ENCODE measurements at regions not wholly inside any gene's neighbourhood (a gene's known extent, or its start where the extent isn't known, plus 50 kb on each side); places are given as distances from the start of the nearest gene placed in this dataset.
"Not testable (repeated sequence)": the region's sequence is repeated elsewhere in the genome, so short reads cannot be mapped to it uniquely, and the experiment has no call there.

DNA sequence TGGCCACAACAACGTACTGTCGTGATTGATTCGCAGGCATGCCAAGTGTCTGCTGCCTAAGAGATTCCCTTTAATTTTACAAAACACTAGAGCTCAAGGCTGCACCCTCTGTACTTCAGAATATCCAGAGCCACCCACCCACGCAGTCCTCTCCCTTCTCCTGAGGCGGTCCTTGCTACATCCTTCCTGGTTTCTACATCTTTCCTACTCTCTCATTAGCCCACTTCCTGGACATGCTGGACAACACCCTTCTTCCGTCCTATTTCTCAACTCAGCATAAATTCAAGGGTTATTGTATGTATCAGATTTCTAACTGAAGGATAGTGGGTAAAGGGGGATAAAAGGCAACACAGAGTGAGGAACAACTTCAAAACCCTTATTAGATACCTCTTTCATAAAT lies 148.4 kb upstream of the MAP3K1 start:
- Histone ChIP-seq H3K9ac (ENCODE audit: low read depth in 1 of 3, low read length in 3 of 3) (no peak overlapping the region), H3K36me3 (ENCODE audit: control insufficient read depth in 3 of 3, insufficient read depth in 3 of 3, low read length in 3 of 3) (no peaks in the 10 kb centered on the region), H3K4me1 (ENCODE audit: control insufficient read depth in 3 of 3, insufficient read depth in 3 of 3, low read length in 3 of 3) (peaks cover 0 to 4% (median 0%) of the 10 kb centered on the region in 3 donors), H3K27ac (ENCODE audit: low read depth, low read length) (no peak overlapping the region), H3K9me3 (ENCODE audit: control insufficient read depth in 3 of 3, low read length in 3 of 3) (no peaks in the 10 kb centered on the region), H3K27me3 (ENCODE audit: control insufficient read depth in 3 of 3, insufficient read depth in 3 of 3, low read length in 3 of 3) (peaks cover 0 to 2% (median 0%) of the 10 kb centered on the region in 3 donors), H3K4me3 (ENCODE audit: low read length in 3 of 3) (no peak overlapping the region)

DNA sequence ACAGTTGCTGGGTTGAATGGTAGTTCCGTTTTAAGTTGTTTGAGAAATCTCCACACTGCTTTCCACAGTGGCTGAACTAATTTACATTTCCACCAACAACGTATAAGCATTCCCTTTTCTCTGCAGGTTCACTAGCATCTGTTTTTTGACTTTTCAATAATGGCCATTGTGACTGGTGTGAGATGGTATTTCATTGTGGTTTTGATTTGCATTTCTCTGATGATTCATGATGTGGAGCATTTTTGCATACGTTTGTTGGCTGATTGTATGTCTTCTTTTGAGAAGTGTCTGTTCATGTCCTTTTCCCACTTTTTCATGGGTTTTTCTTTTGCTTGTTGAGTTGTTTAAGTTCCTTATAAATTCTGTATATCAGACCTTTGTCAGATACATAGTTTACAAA lies 150.2 kb upstream of the MAP3K1 start:
- H3K4me3 ChIP-seq (ENCODE audit: low read length in 3 of 3); H3K9ac ChIP-seq (ENCODE audit: low read depth in 1 of 3, low read length in 3 of 3); H3K36me3 ChIP-seq (ENCODE audit: control insufficient read depth in 3 of 3, insufficient read depth in 3 of 3, low read length in 3 of 3); H3K4me1 ChIP-seq (ENCODE audit: control insufficient read depth in 3 of 3, insufficient read depth in 3 of 3, low read length in 3 of 3); H3K27me3 ChIP-seq (ENCODE audit: control insufficient read depth in 3 of 3, insufficient read depth in 3 of 3, low read length in 3 of 3); H3K27ac ChIP-seq (ENCODE audit: low read depth, low read length); H3K9me3 ChIP-seq (ENCODE audit: control insufficient read depth in 3 of 3, low read length in 3 of 3): not testable (repeated sequence)

DNA sequence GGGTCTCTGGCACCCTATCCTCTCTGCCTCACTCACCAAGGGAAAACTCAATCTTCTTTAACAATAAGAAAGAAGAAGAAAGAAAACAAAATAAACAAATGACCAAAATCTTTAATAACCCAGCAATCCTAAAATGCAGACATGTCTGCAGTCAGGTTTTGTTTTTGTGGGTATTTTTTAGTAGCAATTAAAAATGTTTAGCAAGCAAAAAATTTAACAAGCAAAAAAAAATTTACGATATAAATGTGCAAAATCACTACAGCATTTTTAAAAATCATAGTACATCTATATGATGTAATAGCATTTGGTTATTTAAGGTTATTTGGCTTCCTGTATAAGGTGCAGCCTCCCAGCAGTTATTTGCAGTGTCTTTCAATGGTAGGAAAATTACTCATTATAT lies 151.3 kb upstream of the MAP3K1 start:
- no peak overlapping the region for H3K4me3 ChIP-seq (ENCODE audit: low read length in 3 of 3)
- H3K27me3 ChIP-seq (ENCODE audit: control insufficient read depth in 3 of 3, insufficient read depth in 3 of 3, low read length in 3 of 3), result peaks cover 0 to 2% (median 0%) of the 10 kb centered on the region in 3 donors

DNA sequence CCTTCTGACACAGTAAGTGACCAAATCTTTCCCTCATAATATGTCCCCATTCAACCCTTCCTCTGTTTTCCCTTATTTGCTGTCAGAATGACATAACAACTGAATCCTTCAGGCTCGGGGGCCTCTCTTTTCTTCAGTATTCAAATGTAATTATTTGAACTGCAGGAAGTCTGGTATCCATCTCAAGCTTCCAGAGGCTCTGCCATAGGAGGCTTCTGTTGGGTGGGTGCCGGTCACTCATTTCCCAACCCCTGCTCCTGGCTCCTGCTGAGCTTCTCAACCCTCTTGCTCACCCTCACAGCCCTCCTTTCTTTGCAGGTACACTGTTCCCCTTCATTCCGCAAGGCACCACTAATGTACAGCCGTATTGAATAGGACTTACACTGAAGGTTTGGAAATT lies 151.8 kb upstream of the MAP3K1 start:
- Histone ChIP-seq H3K4me1 (ENCODE audit: control insufficient read depth in 3 of 3, insufficient read depth in 3 of 3, low read length in 3 of 3) (no peaks in the 10 kb centered on the region), H3K9me3 (ENCODE audit: control insufficient read depth in 3 of 3, low read length in 3 of 3) (no peaks in the 10 kb centered on the region), H3K4me3 (ENCODE audit: low read length in 3 of 3) (no peak overlapping the region), H3K9ac (ENCODE audit: low read depth in 1 of 3, low read length in 3 of 3) (no peak overlapping the region), H3K36me3 (ENCODE audit: control insufficient read depth in 3 of 3, insufficient read depth in 3 of 3, low read length in 3 of 3) (no peaks in the 10 kb centered on the region), H3K27ac (ENCODE audit: low read depth, low read length) (no peak overlapping the region), H3K27me3 (ENCODE audit: control insufficient read depth in 3 of 3, insufficient read depth in 3 of 3, low read length in 3 of 3) (peaks cover 0 to 2% (median 0%) of the 10 kb centered on the region in 3 donors)

More for the DNA sequence above, 151.3 kb upstream of the MAP3K1 start:
- no peaks in the 10 kb centered on the region for H3K9me3 ChIP-seq (ENCODE audit: control insufficient read depth in 3 of 3, low read length in 3 of 3)
- H3K27ac ChIP-seq (ENCODE audit: low read depth, low read length), result no peak overlapping the region
- no peak overlapping the region for H3K9ac ChIP-seq (ENCODE audit: low read depth in 1 of 3, low read length in 3 of 3)
- no peaks in the 10 kb centered on the region for H3K36me3 ChIP-seq (ENCODE audit: control insufficient read depth in 3 of 3, insufficient read depth in 3 of 3, low read length in 3 of 3)
- no peaks in the 10 kb centered on the region for H3K4me1 ChIP-seq (ENCODE audit: control insufficient read depth in 3 of 3, insufficient read depth in 3 of 3, low read length in 3 of 3)

DNA sequence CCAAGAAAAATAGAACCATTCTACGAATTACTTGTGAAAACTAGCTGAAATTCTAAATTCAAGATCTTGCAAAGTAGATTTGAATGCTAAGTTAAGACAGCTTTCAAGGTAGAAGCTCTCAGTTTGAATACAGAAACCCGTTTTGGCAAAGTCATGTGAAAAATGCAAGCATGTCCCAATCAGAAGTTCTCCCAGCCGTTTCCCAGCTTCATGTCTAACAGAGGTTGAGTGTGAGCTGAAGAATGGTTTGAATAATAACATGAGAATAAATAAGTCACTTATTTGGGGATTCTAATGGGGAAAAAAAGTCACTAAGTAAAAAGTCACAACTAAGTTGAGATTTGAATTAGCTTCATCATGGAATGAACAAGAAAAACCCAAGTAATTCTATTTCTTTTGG lies 152.5 kb upstream of the MAP3K1 start:
- no peak overlapping the region for H3K27ac ChIP-seq (ENCODE audit: low read depth, low read length)
- H3K9me3 ChIP-seq (ENCODE audit: control insufficient read depth in 3 of 3, low read length in 3 of 3), result no peaks in the 10 kb centered on the region
- no peaks in the 10 kb centered on the region for H3K36me3 ChIP-seq (ENCODE audit: control insufficient read depth in 3 of 3, insufficient read depth in 3 of 3, low read length in 3 of 3)
- peaks cover 0 to 2% (median 0%) of the 10 kb centered on the region in 3 donors for H3K27me3 ChIP-seq (ENCODE audit: control insufficient read depth in 3 of 3, insufficient read depth in 3 of 3, low read length in 3 of 3)
- H3K4me1 ChIP-seq (ENCODE audit: control insufficient read depth in 3 of 3, insufficient read depth in 3 of 3, low read length in 3 of 3), result no peaks in the 10 kb centered on the region
- no peak overlapping the region for H3K9ac ChIP-seq (ENCODE audit: low read depth in 1 of 3, low read length in 3 of 3)
- H3K4me3 ChIP-seq (ENCODE audit: low read length in 3 of 3), result no peak overlapping the region

DNA sequence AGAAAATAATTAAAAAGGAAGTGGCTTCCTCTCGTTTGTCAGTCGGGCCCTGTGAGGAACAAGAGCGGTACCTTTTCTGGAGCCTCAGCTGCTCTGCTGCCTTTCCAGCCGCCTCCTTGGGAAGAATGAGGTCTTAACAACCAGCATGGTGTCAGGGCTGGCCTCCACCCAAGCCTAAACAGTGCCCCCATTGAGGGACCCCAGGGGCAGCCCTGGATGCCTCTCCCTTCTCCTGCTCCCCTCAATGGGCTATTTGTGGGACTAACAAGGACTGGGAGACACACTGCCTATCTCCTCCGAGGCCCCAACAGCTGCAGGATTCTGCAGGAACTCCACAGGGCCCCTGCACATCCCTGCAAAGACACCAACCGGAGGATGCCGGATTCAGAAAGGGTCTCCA lies 155.4 kb upstream of the MAP3K1 start:
- no peaks in the 10 kb centered on the region for H3K36me3 ChIP-seq (ENCODE audit: control insufficient read depth in 3 of 3, insufficient read depth in 3 of 3, low read length in 3 of 3)
- H3K27me3 ChIP-seq (ENCODE audit: control insufficient read depth in 3 of 3, insufficient read depth in 3 of 3, low read length in 3 of 3), result no peaks in the 10 kb centered on the region
- no peak overlapping the region for H3K27ac ChIP-seq (ENCODE audit: low read depth, low read length)

DNA sequence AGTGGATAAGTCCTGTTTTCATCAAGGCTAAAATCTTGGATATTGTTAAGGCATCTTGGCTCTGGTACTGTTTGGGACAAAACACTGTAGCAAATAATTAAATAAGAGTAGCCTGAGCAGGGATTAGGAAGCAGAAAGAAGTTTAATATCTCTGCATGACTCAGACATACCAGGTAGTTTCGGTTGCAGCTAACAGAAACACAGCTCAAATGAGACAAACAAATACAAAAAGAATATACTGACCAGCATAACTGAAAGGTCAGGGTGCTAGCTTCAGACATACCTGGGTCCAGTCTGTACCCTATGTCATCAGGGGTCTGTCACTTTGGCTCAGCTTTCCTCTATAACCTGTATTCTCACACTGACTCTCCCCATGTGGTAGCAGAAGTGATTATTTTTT lies 156.4 kb upstream of the MAP3K1 start:
- H3K4me1 ChIP-seq (ENCODE audit: control insufficient read depth in 3 of 3, insufficient read depth in 3 of 3, low read length in 3 of 3), result no peaks in the 10 kb centered on the region
- no peaks in the 10 kb centered on the region for H3K36me3 ChIP-seq (ENCODE audit: control insufficient read depth in 3 of 3, insufficient read depth in 3 of 3, low read length in 3 of 3)
- H3K4me3 ChIP-seq (ENCODE audit: low read length in 3 of 3), result no peak overlapping the region
- no peak overlapping the region for H3K27ac ChIP-seq (ENCODE audit: low read depth, low read length)
- H3K9ac ChIP-seq (ENCODE audit: low read depth in 1 of 3, low read length in 3 of 3), result no peak overlapping the region
- no peaks in the 10 kb centered on the region for H3K9me3 ChIP-seq (ENCODE audit: control insufficient read depth in 3 of 3, low read length in 3 of 3)
- H3K27me3 ChIP-seq (ENCODE audit: control insufficient read depth in 3 of 3, insufficient read depth in 3 of 3, low read length in 3 of 3), result no peaks in the 10 kb centered on the region

More for the DNA sequence above, 155.4 kb upstream of the MAP3K1 start:
- H3K9ac ChIP-seq (ENCODE audit: low read depth in 1 of 3, low read length in 3 of 3), result no peak overlapping the region
- no peak overlapping the region for H3K4me3 ChIP-seq (ENCODE audit: low read length in 3 of 3)
- no peaks in the 10 kb centered on the region for H3K4me1 ChIP-seq (ENCODE audit: control insufficient read depth in 3 of 3, insufficient read depth in 3 of 3, low read length in 3 of 3)
- H3K9me3 ChIP-seq (ENCODE audit: control insufficient read depth in 3 of 3, low read length in 3 of 3), result no peaks in the 10 kb centered on the region

DNA sequence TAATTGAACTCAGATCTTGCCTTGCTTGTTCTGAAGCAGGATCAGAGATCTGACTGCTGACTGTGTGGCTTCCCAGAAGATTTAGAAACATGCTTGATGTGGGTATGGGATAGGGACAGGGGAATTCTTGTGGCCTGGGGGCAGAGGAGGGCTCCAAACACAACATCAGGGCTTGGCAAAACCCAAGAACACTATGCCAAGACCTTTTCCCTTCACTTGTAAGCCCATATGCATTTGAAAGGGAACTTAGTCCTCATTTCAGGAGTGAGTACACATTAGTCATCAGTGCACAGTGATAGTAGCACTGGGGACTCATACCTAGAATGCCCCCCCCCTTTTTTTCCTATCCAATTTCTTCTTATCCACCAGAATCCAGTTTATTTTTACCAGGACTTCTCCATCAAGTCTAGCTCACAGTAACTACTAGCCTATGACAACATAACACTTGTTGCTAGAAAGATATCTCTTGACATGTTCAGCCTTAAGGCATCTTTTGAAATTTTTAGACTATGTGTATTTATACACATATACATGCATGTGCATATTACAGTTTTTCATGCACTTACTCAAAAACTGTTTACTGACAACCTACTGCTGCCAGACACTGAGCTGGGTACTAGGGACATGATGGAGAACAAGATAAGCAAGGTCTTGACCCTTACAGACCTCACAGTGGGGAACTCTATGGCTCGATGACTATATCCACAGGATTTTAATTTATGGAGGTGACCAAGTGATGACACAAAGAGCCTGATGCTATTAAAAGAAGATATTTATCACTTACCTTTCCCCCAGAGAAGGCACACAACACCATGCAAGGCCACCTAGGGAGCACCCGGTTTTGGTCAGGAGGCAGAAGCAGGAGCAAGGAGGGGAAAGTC lies 158.3 kb upstream of the MAP3K1 start:
- H3K4me3 ChIP-seq (ENCODE audit: low read length in 3 of 3), result no peak overlapping the region
- H3K27ac ChIP-seq (ENCODE audit: low read depth, low read length), result no peak overlapping the region
- H3K27me3 ChIP-seq (ENCODE audit: control insufficient read depth in 3 of 3, insufficient read depth in 3 of 3, low read length in 3 of 3), result no peaks in the 10 kb centered on the region
- H3K9me3 ChIP-seq (ENCODE audit: control insufficient read depth in 3 of 3, low read length in 3 of 3), result no peaks in the 10 kb centered on the region
- no peaks in the 10 kb centered on the region for H3K36me3 ChIP-seq (ENCODE audit: control insufficient read depth in 3 of 3, insufficient read depth in 3 of 3, low read length in 3 of 3)
- H3K9ac ChIP-seq (ENCODE audit: low read depth in 1 of 3, low read length in 3 of 3), result no peak overlapping the region
- H3K4me1 ChIP-seq (ENCODE audit: control insufficient read depth in 3 of 3, insufficient read depth in 3 of 3, low read length in 3 of 3), result no peaks in the 10 kb centered on the region

DNA sequence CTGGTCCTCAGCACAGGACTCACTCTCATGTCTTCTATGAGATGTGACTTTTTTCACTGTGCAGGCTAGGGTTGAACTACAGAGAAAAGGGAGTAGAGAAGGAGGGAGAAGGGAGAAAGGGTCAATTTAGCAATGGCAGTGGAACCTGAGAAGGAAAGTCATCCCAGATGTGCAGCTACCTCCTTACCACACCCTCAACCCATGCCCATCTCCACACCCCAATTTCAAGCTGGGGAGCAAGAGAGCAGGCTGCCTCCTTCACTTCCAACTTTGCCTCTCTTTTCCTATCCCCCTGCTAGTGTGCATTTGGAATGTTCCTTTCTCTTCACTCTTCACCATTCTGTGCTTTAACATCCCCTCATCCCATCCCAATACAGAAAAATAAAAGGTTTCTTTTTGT lies 163.5 kb upstream of the MAP3K1 start:
- Histone ChIP-seq H3K4me3 (ENCODE audit: low read length in 3 of 3) (no peak overlapping the region), H3K4me1 (ENCODE audit: control insufficient read depth in 3 of 3, insufficient read depth in 3 of 3, low read length in 3 of 3) (no peaks in the 10 kb centered on the region), H3K27ac (ENCODE audit: low read depth, low read length) (no peak overlapping the region), H3K9ac (ENCODE audit: low read depth in 1 of 3, low read length in 3 of 3) (no peak overlapping the region), H3K9me3 (ENCODE audit: control insufficient read depth in 3 of 3, low read length in 3 of 3) (no peaks in the 10 kb centered on the region), H3K36me3 (ENCODE audit: control insufficient read depth in 3 of 3, insufficient read depth in 3 of 3, low read length in 3 of 3) (no peaks in the 10 kb centered on the region), H3K27me3 (ENCODE audit: control insufficient read depth in 3 of 3, insufficient read depth in 3 of 3, low read length in 3 of 3) (no peaks in the 10 kb centered on the region)

DNA sequence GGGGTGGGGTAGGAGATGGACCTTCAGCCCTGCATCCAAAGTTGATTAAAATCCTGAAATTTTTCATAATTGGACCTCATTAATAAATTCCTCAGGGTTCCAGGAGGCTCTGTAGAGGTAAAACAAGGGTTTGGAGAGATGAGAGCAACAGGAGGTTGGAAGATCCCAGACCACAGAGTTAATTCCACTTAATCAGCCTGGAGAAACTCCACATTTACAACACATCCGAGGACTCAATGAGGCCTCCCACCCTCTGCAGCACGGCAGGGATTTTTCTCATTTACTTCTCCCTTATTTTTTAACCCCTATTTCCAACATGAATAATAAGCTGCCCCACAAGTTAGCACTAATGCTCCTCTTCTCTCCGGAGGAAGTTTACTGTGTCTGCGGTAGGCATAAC lies 165.0 kb upstream of the MAP3K1 start:
- Histone ChIP-seq H3K9me3 (ENCODE audit: control insufficient read depth in 3 of 3, low read length in 3 of 3) (no peaks in the 10 kb centered on the region), H3K36me3 (ENCODE audit: control insufficient read depth in 3 of 3, insufficient read depth in 3 of 3, low read length in 3 of 3) (no peaks in the 10 kb centered on the region), H3K27me3 (ENCODE audit: control insufficient read depth in 3 of 3, insufficient read depth in 3 of 3, low read length in 3 of 3) (no peaks in the 10 kb centered on the region), H3K27ac (ENCODE audit: low read depth, low read length) (no peak overlapping the region), H3K9ac (ENCODE audit: low read depth in 1 of 3, low read length in 3 of 3) (no peak overlapping the region), H3K4me3 (ENCODE audit: low read length in 3 of 3) (no peak overlapping the region), H3K4me1 (ENCODE audit: control insufficient read depth in 3 of 3, insufficient read depth in 3 of 3, low read length in 3 of 3) (no peaks in the 10 kb centered on the region)
